ENCODE measurements at regions not wholly inside any gene's neighbourhood (a gene's known extent, or its start where the extent isn't known, plus 50 kb on each side); places are given as distances from the start of the nearest gene placed in this dataset.

DNA sequence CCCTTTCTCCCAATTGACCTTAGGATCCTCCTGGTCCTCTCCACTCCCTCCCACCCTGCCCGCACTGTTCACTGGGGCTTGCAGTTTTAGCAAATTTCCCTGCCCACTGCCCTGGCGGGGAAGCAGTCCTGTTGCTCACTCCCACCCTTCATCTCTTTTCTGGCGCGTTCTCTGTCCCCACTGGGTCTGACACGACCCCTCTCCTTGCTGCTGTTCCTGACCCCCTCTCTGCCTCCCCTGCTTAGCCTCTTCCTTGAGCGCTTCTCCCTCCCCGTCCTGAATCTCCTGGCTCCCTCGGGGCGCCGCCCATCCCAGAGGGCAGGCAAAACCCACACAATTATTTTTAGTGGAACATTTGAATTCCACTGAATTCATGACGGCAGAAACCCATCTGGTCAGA, 1796.4 kb downstream of the TP53TG3F start:
- no peak for TF ChIP-seq POLR2A (IDR thresholded peaks at IDR 0.05)
- TF ChIP-seq, protein P1, sequence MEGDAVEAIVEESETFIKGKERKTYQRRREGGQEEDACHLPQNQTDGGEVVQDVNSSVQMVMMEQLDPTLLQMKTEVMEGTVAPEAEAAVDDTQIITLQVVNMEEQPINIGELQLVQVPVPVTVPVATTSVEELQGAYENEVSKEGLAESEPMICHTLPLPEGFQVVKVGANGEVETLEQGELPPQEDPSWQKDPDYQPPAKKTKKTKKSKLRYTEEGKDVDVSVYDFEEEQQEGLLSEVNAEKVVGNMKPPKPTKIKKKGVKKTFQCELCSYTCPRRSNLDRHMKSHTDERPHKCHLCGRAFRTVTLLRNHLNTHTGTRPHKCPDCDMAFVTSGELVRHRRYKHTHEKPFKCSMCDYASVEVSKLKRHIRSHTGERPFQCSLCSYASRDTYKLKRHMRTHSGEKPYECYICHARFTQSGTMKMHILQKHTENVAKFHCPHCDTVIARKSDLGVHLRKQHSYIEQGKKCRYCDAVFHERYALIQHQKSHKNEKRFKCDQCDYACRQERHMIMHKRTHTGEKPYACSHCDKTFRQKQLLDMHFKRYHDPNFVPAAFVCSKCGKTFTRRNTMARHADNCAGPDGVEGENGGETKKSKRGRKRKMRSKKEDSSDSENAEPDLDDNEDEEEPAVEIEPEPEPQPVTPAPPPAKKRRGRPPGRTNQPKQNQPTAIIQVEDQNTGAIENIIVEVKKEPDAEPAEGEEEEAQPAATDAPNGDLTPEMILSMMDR (IDR thresholded peaks at IDR 0.05) = no peak

Measured in right lobe of liver (tissue), 4 donors.